Activated CD4-positive, alpha-beta T cell treated with anti-CD3 and anti-CD28 coated beads, Interleukin-2, amount 10 ng/mL, durations not matched to agents 24 days and 14 days (primary cell): ENCODE measurements at regions not wholly inside any gene's neighbourhood (a gene's known extent, or its start where the extent isn't known, plus 50 kb on each side); places are given as distances from the start of the nearest gene placed in this dataset.

Experiments
- DNase-seq: peaks from one replicate; pipeline ENCODE4 v3.0.0; 2022
- H3K27ac Mint-ChIP-seq: one replicate; pipeline ENCODE4 v1.8.0; 2022; ENCODE audit warnings: mild to moderate bottlenecking, mixed read lengths
- H3K27me3 Mint-ChIP-seq: one replicate; pipeline ENCODE4 v1.8.0; 2022; ENCODE audit warnings: mixed read lengths
- H3K36me3 Mint-ChIP-seq: one replicate; pipeline ENCODE4 v1.8.0; 2022; ENCODE audit warnings: low read depth, mild to moderate bottlenecking, mixed read lengths
- H3K4me1 Mint-ChIP-seq: one replicate; pipeline ENCODE4 v1.8.0; 2021; ENCODE audit warnings: mixed read lengths
- H3K4me3 Mint-ChIP-seq: one replicate; pipeline ENCODE4 v1.8.0; 2022; ENCODE audit warnings: mild to moderate bottlenecking, moderate library complexity, mixed read lengths
- H3K9me3 Mint-ChIP-seq: one replicate; pipeline ENCODE4 v1.8.0; 2021; ENCODE audit warnings: mixed read lengths
- intact Hi-C: fragments of 100-400 bp; cut with micrococcal nuclease; formaldehyde crosslinking; loops from one replicate; pipeline ENCODE4 v1.15.1; 2023

DNA sequence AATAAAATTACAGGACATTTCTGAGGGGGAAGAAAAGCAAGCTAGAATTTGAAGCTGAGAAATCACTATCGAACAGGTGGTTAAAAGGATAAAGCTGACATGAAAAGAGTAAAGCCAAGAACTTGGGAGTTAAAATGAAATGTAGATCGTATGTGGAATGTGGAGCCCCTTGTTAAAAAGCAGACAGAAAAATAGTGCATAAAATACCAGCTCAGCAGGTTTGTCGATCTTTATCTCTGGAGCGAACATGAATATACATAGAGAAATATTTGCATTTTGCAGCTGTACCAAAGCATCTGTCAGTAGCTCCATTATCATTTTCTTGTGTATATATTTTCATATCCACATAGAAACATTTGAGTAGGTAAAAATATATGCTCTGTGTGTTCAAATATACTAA is 73.6 kb upstream of the CDC42BPA start:
- H3K4me1 Mint-ChIP-seq: peaks cover 3% of the 10 kb centered on the region
- H3K27ac Mint-ChIP-seq: no peak overlapping the region
- no peak overlapping the region for H3K4me3 Mint-ChIP-seq
- no peaks in the 10 kb centered on the region for H3K36me3 Mint-ChIP-seq
- peaks cover 3% of the 10 kb centered on the region for H3K27me3 Mint-ChIP-seq
- no peaks in the 10 kb centered on the region for H3K9me3 Mint-ChIP-seq
- intact Hi-C loops: no loop called here
- DNase-seq: no peak

GRCh38 chr1:227391211-227391610 is 72.9 kb upstream of the CDC42BPA start:
- no peak overlapping the region for H3K4me3 Mint-ChIP-seq
- no peaks in the 10 kb centered on the region for H3K9me3 Mint-ChIP-seq
- no peaks in the 10 kb centered on the region for H3K4me1 Mint-ChIP-seq

DNA sequence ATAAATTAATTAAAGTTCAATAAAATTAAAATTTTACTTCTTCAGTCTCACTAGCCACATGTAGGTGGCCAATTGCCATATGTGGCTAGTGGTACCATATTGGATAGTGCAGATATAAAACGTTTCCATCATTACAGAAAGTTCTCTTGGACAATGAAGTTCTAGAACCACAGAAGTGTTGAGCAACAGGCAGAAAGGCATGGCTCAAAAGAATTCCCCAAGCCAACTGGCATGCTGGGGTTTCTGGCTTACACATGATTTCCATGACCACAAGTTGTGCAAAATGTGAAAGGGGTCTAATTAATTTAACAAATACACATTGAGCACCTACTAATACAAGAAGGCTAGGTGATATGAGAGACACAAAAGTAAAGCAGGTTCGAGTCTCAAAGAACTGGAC is 72.2 kb upstream of the CDC42BPA start:
- Mint-ChIP-seq H3K27ac (no peak overlapping the region), H3K4me3 (no peak overlapping the region), H3K9me3 (no peaks in the 10 kb centered on the region), H3K4me1 (no peaks in the 10 kb centered on the region), H3K36me3 (no peaks in the 10 kb centered on the region), H3K27me3 (peaks cover 3% of the 10 kb centered on the region)
- intact Hi-C loops: no loop called here
- no peak for DNase-seq

More at GRCh38 chr1:227391211-227391610, 72.9 kb upstream of the CDC42BPA start:
- Mint-ChIP-seq H3K27me3 (peaks cover 3% of the 10 kb centered on the region), H3K36me3 (no peaks in the 10 kb centered on the region), H3K27ac (no peak overlapping the region)
- DNase-seq: no peak
- intact Hi-C loops: no loop called here

- peaks cover 3% of the 10 kb centered on the region for H3K27me3 Mint-ChIP-seq
- H3K27ac Mint-ChIP-seq: no peak overlapping the region
- no peak overlapping the region for H3K4me3 Mint-ChIP-seq
- H3K4me1 Mint-ChIP-seq: no peaks in the 10 kb centered on the region
- no peaks in the 10 kb centered on the region for H3K36me3 Mint-ChIP-seq
- H3K9me3 Mint-ChIP-seq: no peaks in the 10 kb centered on the region
- DNase-seq: no peak
- intact Hi-C loops: no loop called here
Measured at GRCh38 chr1:227388214-227389168, 70.2 kb upstream of the CDC42BPA start.

DNA sequence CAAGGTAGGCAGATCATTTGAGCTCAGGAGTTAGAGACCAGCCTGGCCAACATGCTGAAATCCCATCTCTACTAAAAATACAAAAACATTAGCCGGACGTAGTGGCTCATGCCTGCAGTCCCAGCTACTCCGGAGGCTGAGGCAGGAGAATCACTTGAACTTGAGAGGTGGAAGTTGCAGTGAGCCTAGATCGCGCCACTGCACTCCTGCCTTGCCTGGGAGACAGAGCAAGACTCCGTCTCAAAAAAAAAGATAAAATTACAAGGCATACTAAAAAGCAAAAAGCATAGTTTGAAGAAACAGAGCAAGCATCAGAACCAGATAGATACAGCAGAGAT is 61.2 kb upstream of the CDC42BPA start:
- H3K4me3 Mint-ChIP-seq: no peak overlapping the region
- intact Hi-C loops: no loop called here
- peaks cover 11% of the 10 kb centered on the region for H3K27me3 Mint-ChIP-seq
- DNase-seq: no peak
- H3K4me1 Mint-ChIP-seq: no peaks in the 10 kb centered on the region
- H3K36me3 Mint-ChIP-seq: no peaks in the 10 kb centered on the region
- H3K9me3 Mint-ChIP-seq: peaks cover 4% of the 10 kb centered on the region
- no peak overlapping the region for H3K27ac Mint-ChIP-seq

DNA sequence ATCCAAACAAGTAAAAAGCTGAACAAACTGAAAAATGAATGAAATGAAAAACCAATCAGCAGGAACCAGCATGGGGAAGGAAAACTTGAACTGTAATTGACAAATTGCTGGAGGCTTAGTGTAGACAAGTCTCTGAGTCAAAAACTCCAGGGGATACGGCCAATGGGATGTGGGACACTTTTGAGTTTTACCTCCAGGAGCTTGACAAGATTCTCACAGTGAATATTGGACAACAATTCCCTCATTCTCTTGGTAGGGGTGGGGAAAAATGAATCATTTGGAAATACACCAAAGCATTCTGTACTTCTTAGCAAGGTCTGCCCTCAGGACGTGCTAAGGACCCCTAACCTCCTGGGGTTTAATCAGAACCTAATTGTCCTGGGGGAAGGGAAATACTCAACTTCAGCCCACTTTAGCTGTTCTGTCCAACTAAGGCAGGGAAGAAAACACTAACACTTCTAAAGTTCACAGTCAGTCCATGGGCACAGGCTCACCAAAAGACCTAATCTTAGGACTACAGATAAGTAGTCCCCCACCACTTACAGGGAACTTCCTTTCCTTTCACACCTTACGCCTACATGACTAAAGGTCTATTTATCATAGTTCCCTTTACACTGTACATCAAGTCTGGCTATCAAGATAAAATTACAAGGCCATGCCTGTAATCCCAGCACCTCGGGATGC is 60.7 kb upstream of the CDC42BPA start:
- no peak for DNase-seq
- no peak overlapping the region for H3K4me3 Mint-ChIP-seq
- H3K36me3 Mint-ChIP-seq: no peaks in the 10 kb centered on the region
- peaks cover 11% of the 10 kb centered on the region for H3K27me3 Mint-ChIP-seq
- H3K9me3 Mint-ChIP-seq: peaks cover 4% of the 10 kb centered on the region
- intact Hi-C loops: no loop called here
- H3K27ac Mint-ChIP-seq: no peak overlapping the region
- no peaks in the 10 kb centered on the region for H3K4me1 Mint-ChIP-seq

DNA sequence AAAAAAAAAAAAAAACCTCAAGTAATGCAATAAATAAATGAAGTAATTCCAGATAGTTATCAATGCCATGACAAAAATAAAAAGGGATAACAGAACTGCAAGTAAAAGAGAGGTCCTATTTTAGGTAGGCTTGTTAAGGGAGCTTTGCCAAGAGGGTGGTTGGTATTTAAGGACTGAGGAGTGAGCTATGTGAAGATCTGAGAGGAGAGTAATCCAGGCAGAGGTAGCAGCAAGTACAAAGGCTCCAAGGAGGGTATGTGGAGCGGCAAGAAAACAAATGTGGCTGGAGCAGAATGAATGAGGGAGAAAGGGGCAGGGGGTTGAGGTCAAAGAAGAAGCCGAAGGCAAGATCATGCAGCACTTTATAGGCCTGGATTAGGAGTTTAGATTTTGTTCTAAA is 59.9 kb upstream of the CDC42BPA start:
- H3K36me3 Mint-ChIP-seq: no peaks in the 10 kb centered on the region
- no peak overlapping the region for H3K4me3 Mint-ChIP-seq
- peaks cover 11% of the 10 kb centered on the region for H3K27me3 Mint-ChIP-seq
- DNase-seq: no peak
- no peak overlapping the region for H3K27ac Mint-ChIP-seq
- H3K4me1 Mint-ChIP-seq: no peaks in the 10 kb centered on the region
- peaks cover 4% of the 10 kb centered on the region for H3K9me3 Mint-ChIP-seq
- intact Hi-C loops: no loop called here

GRCh38 chr1:227374846-227375245 is 56.6 kb upstream of the CDC42BPA start:
- no peak for DNase-seq
- no peaks in the 10 kb centered on the region for H3K4me1 Mint-ChIP-seq
- H3K4me3 Mint-ChIP-seq: no peak overlapping the region
- no peak overlapping the region for H3K27ac Mint-ChIP-seq
- intact Hi-C loops: no loop called here
- no peaks in the 10 kb centered on the region for H3K9me3 Mint-ChIP-seq
- peaks cover 9% of the 10 kb centered on the region for H3K27me3 Mint-ChIP-seq
- H3K36me3 Mint-ChIP-seq: no peaks in the 10 kb centered on the region

GRCh38 chr1:227372726-227373130 is 54.4 kb upstream of the CDC42BPA start:
- H3K9me3 Mint-ChIP-seq: no peaks in the 10 kb centered on the region
- H3K27me3 Mint-ChIP-seq: no peaks in the 10 kb centered on the region
- no peaks in the 10 kb centered on the region for H3K4me1 Mint-ChIP-seq
- no peak for DNase-seq
- intact Hi-C loops: no loop called here
- no peak overlapping the region for H3K4me3 Mint-ChIP-seq
- no peaks in the 10 kb centered on the region for H3K36me3 Mint-ChIP-seq
- H3K27ac Mint-ChIP-seq: no peak overlapping the region

GRCh38 chr1:227370533-227371254 is 52.4 kb upstream of the CDC42BPA start:
- Mint-ChIP-seq H3K4me3 (no peak overlapping the region), H3K4me1 (no peaks in the 10 kb centered on the region), H3K27ac (no peak overlapping the region), H3K27me3 (no peaks in the 10 kb centered on the region), H3K9me3 (no peaks in the 10 kb centered on the region), H3K36me3 (no peaks in the 10 kb centered on the region)
- DNase-seq: no peak
- intact Hi-C loops: no loop called here

- no peak overlapping the region for H3K4me3 Mint-ChIP-seq
- H3K36me3 Mint-ChIP-seq: no peaks in the 10 kb centered on the region
- no peaks in the 10 kb centered on the region for H3K27me3 Mint-ChIP-seq
- intact Hi-C loops: no loop called here
- H3K27ac Mint-ChIP-seq: no peak overlapping the region
- no peaks in the 10 kb centered on the region for H3K9me3 Mint-ChIP-seq
- DNase-seq: no peak
- no peaks in the 10 kb centered on the region for H3K4me1 Mint-ChIP-seq
Measured at GRCh38 chr1:227369102-227369760, 50.9 kb upstream of the CDC42BPA start.
